ENCODE measurements at regions not wholly inside any gene's neighbourhood (a gene's known extent, or its start where the extent isn't known, plus 50 kb on each side); places are given as distances from the start of the nearest gene placed in this dataset.

DNA sequence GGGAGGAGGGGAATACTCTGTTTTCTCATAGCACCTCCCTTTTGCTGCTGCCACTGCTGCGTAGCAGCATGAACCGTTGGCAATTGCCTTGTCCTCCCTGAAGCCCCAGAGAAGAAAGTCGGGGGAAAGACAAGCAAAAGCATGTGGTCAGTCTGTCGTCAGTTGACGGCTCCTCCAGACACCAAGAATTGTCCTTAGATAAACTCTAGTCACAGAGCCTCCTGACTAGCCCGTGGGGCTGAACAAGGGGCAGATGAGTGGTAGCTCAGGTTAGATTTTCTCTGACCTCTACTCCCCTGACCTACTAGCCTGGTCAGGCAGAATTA lies 126.4 kb upstream of the HSD17B12 start:
- peaks cover 14% of the 10 kb centered on the region for H3K27me3 ChIP-seq (ENCODE audit: control insufficient read depth, insufficient read depth, low read length)
- H3K4me3 ChIP-seq (ENCODE audit: low read length) = no peak overlapping the region
- ATAC-seq (no peak), DNase-seq (no peak)
- Mint-ChIP-seq H3K9me3 (no peaks in the 10 kb centered on the region), H3K27me3 (ENCODE audit: low read depth in 2 of 2) (peaks cover 49 to 53% of the 10 kb centered on the region in 2 donors), H3K4me1 (peaks cover 9 to 11% of the 10 kb centered on the region in 2 donors), H3K27ac (no peak overlapping the region), H3K36me3 (no peaks in the 10 kb centered on the region), H3K4me3 (no peak overlapping the region)
- 42% methylated on average over 6 of the region's 6 CpGs for whole genome bisulfite sequencing (ENCODE audit: insufficient coverage)
- no peak overlapping the region for H3K27ac ChIP-seq (ENCODE audit: low read length)
- no peaks in the 10 kb centered on the region for H3K4me1 ChIP-seq (ENCODE audit: control insufficient read depth, insufficient read depth, low read length)
- TF ChIP-seq, protein P1, sequence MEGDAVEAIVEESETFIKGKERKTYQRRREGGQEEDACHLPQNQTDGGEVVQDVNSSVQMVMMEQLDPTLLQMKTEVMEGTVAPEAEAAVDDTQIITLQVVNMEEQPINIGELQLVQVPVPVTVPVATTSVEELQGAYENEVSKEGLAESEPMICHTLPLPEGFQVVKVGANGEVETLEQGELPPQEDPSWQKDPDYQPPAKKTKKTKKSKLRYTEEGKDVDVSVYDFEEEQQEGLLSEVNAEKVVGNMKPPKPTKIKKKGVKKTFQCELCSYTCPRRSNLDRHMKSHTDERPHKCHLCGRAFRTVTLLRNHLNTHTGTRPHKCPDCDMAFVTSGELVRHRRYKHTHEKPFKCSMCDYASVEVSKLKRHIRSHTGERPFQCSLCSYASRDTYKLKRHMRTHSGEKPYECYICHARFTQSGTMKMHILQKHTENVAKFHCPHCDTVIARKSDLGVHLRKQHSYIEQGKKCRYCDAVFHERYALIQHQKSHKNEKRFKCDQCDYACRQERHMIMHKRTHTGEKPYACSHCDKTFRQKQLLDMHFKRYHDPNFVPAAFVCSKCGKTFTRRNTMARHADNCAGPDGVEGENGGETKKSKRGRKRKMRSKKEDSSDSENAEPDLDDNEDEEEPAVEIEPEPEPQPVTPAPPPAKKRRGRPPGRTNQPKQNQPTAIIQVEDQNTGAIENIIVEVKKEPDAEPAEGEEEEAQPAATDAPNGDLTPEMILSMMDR (IDR thresholded peaks at IDR 0.05) = no peak
- no peaks in the 10 kb centered on the region for H3K36me3 ChIP-seq (ENCODE audit: control insufficient read depth, insufficient read depth, low read length)
- no peaks in the 10 kb centered on the region for H3K9me3 ChIP-seq (ENCODE audit: control insufficient read depth, insufficient read depth, low read length)
- intact Hi-C loops (cut with micrococcal nuclease) = no loop called here

DNA sequence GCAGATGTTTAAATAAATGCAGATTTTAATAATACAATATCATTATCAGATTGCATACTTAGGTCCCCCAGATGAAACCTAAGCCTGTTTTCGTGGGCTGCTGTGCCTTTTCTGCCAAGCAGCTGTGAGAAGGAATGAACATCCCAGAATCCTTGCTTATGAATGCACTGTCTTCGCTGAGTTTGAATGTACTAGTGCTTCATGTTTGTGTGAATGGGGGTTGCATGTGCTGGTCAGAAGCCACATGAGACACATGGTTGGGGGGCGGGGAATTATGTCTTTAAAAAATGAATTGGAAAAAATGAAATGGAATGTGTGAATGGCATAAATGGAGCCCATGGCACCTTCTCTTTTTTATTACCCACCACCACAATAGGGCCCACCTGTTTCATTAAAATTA lies 125.4 kb upstream of the HSD17B12 start:
- WGBS (ENCODE audit: insufficient coverage) = 70% methylated on average over 2 of the region's 3 CpGs
- H3K27ac ChIP-seq (ENCODE audit: low read length) = no peak overlapping the region
- H3K27ac Mint-ChIP-seq = no peak overlapping the region

DNA sequence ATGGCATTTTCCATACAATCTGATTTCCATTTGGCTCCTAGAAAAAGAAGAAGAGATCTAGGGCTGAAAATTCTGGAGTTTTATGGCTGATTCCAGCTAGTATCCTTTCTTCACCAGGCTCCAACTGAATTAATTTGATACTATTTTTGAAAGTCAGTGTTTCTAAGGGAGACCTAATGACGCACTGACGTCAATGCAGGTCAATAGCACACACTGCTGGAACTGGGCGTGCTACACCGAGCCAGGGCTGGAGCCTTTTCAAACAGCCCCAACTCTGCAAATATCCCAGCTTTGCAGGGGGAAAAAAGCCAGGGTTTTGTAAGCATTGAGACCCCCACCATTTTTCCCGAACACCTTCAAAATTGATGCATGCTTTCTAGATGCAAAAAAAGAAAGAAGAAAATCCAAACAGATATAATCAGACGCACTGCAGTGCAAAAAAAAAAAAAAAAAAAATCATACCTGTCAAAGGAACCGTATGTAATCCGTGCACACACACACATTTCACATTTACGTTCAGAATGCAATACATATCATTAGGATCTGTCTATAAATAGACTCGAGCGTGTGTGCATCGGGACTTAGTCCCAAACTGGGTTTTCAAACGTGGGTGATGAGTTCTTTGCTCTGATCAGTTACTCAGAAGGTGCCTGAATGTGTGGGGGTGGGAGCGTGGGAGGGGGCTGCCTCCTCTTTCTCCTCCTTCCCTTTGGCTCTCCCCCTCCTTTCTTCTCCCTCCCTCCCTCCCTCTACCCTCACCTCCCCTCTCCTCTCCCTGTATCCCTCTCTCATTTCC lies 124.5 kb upstream of the HSD17B12 start:
- Mint-ChIP-seq H3K36me3 (no peaks in the 10 kb centered on the region), H3K27me3 (ENCODE audit: low read depth in 2 of 2) (peaks cover 52 to 53% of the 10 kb centered on the region in 2 donors), H3K4me1 (peaks cover 9 to 11% of the 10 kb centered on the region in 2 donors), H3K27ac (no peak overlapping the region), H3K9me3 (no peaks in the 10 kb centered on the region), H3K4me3 (no peak overlapping the region)
- peaks cover 14% of the 10 kb centered on the region for H3K27me3 ChIP-seq (ENCODE audit: control insufficient read depth, insufficient read depth, low read length)
- no peak overlapping the region for H3K4me3 ChIP-seq (ENCODE audit: low read length)
- WGBS (ENCODE audit: insufficient coverage) = 18% methylated on average over 10 of the region's 14 CpGs
- no peak overlapping the region for H3K27ac ChIP-seq (ENCODE audit: low read length)
- TF ChIP-seq, protein P1 (IDR thresholded peaks at IDR 0.05) = no peak
- no peaks in the 10 kb centered on the region for H3K9me3 ChIP-seq (ENCODE audit: control insufficient read depth, insufficient read depth, low read length)
- H3K36me3 ChIP-seq (ENCODE audit: control insufficient read depth, insufficient read depth, low read length) = no peaks in the 10 kb centered on the region
- no peak for ATAC-seq
- no peak for DNase-seq
- H3K4me1 ChIP-seq (ENCODE audit: control insufficient read depth, insufficient read depth, low read length) = no peaks in the 10 kb centered on the region
- intact Hi-C loops (cut with micrococcal nuclease) = no loop called here

More for the DNA sequence above, 125.4 kb upstream of the HSD17B12 start:
- H3K4me1 Mint-ChIP-seq = peaks cover 9 to 11% of the 10 kb centered on the region in 2 donors
- Histone ChIP-seq H3K36me3 (ENCODE audit: control insufficient read depth, insufficient read depth, low read length) (no peaks in the 10 kb centered on the region), H3K9me3 (ENCODE audit: control insufficient read depth, insufficient read depth, low read length) (no peaks in the 10 kb centered on the region), H3K4me1 (ENCODE audit: control insufficient read depth, insufficient read depth, low read length) (no peaks in the 10 kb centered on the region), H3K27me3 (ENCODE audit: control insufficient read depth, insufficient read depth, low read length) (peaks cover 14% of the 10 kb centered on the region), H3K4me3 (ENCODE audit: low read length) (no peak overlapping the region)
- DNase-seq (no peak), ATAC-seq (no peak)
- H3K4me3 Mint-ChIP-seq = no peak overlapping the region
- H3K9me3 Mint-ChIP-seq = no peaks in the 10 kb centered on the region
- intact Hi-C loops (cut with micrococcal nuclease) = no loop called here
- H3K36me3 Mint-ChIP-seq = no peaks in the 10 kb centered on the region
- H3K27me3 Mint-ChIP-seq (ENCODE audit: low read depth in 2 of 2) = peaks cover 54 to 55% of the 10 kb centered on the region in 2 donors
- TF ChIP-seq, protein P1 (IDR thresholded peaks at IDR 0.05) = no peak

Data from natural killer cell (primary cell).